ENCODE measurements at regions not wholly inside any gene's neighbourhood (a gene's known extent, or its start where the extent isn't known, plus 50 kb on each side); places are given as distances from the start of the nearest gene placed in this dataset.
"Not testable (repeated sequence)": the region's sequence is repeated elsewhere in the genome, so short reads cannot be mapped to it uniquely, and the experiment has no call there.

GRCh38 chr7:15848901-15849300, 162.4 kb upstream of the MEOX2 start:
- DNase-seq: peak; percentile 70

- DNase-seq: no peak
Measured at GRCh38 chr7:15848362-15848761, 161.9 kb upstream of the MEOX2 start.

- DNase-seq: no peak
Measured at GRCh38 chr7:15845868-15846267, 159.4 kb upstream of the MEOX2 start.

- no peak for DNase-seq
Measured at GRCh38 chr7:15845461-15845860, 159.0 kb upstream of the MEOX2 start.

- peak; percentile 91 for DNase-seq
Measured at GRCh38 chr7:15839416-15840100, 153.1 kb upstream of the MEOX2 start.

GRCh38 chr7:15838265-15838664, 151.8 kb upstream of the MEOX2 start:
- no peak for DNase-seq

- no peak for DNase-seq
Measured at GRCh38 chr7:15837306-15837950, 150.9 kb upstream of the MEOX2 start.

GRCh38 chr7:15836651-15837050, 150.2 kb upstream of the MEOX2 start:
- no peak for DNase-seq

- DNase-seq: no peak
Measured at GRCh38 chr7:15836041-15836440, 149.6 kb upstream of the MEOX2 start.

- no peak for DNase-seq
Measured at GRCh38 chr7:15834446-15834845, 148.0 kb upstream of the MEOX2 start.

GRCh38 chr7:15832996-15833395, 146.5 kb upstream of the MEOX2 start:
- no peak for DNase-seq

GRCh38 chr7:15831606-15832005, 145.1 kb upstream of the MEOX2 start:
- no peak for DNase-seq

GRCh38 chr7:15829691-15830090, 143.2 kb upstream of the MEOX2 start:
- DNase-seq: no peak

- DNase-seq: no peak
Measured at GRCh38 chr7:15828881-15829280, 142.4 kb upstream of the MEOX2 start.

GRCh38 chr7:15821484-15822427, 135.3 kb upstream of the MEOX2 start:
- DNase-seq: no peak

GRCh38 chr7:15820319-15820718, 133.8 kb upstream of the MEOX2 start:
- DNase-seq: no peak

GRCh38 chr7:15816835-15817426, 130.4 kb upstream of the MEOX2 start:
- no peak for DNase-seq

GRCh38 chr7:15813448-15813847, 127.0 kb upstream of the MEOX2 start:
- DNase-seq: no peak

GRCh38 chr7:15810383-15810782, 123.9 kb upstream of the MEOX2 start:
- not testable (repeated sequence) for DNase-seq

GRCh38 chr7:15809936-15810335, 123.5 kb upstream of the MEOX2 start:
- not testable (repeated sequence) for DNase-seq

GRCh38 chr7:15805891-15806290, 119.4 kb upstream of the MEOX2 start:
- DNase-seq: no peak

GRCh38 chr7:15802425-15802824, 115.9 kb upstream of the MEOX2 start:
- no peak for DNase-seq

GRCh38 chr7:15801551-15801950, 115.1 kb upstream of the MEOX2 start:
- DNase-seq: peak; percentile 72

Data from left hindlimb (tissue), 1 donor.